HL-60 (cell line): ENCODE measurements at regions not wholly inside any gene's neighbourhood (a gene's known extent, or its start where the extent isn't known, plus 50 kb on each side); places are given as distances from the start of the nearest gene placed in this dataset.

Source experiments
- DNase-seq, 2 experiments: peaks; one replicate each; pipeline ENCODE4 v3.0.0-alpha.2; 2010 to 2020; ENCODE audit warnings: low read depth in 1 of 2, low spot score in 1 of 2
- H3K27ac ChIP-seq: fragments of 250-450 bp; sonication (Bioruptor Pico); replicated peaks from 2 replicates; pipeline ENCODE4 v1.5.1; 2020; ENCODE audit warnings: mild to moderate bottlenecking, moderate library complexity
- H3K27me3 ChIP-seq: fragments of 250-450 bp; sonication (Bioruptor Pico); 2 replicates; pipeline ENCODE4 v1.5.1; 2021; ENCODE audit warnings: mild to moderate bottlenecking, moderate library complexity; ENCODE audit not compliant: insufficient read depth, poor library complexity, severe bottlenecking
- H3K4me3 ChIP-seq: replicated peaks from 2 replicates; pipeline ENCODE4 v1.5.1; 2011; ENCODE audit warnings: mild to moderate bottlenecking, control low read depth, low read length; ENCODE audit not compliant: insufficient read depth
- GABPA ChIP-seq: IDR thresholded peaks from 2 replicates; pipeline ENCODE4 v1.6.1; 2012; ENCODE audit warnings: low read depth
- POLR2AphosphoS5 ChIP-seq: IDR thresholded peaks from 2 replicates; pipeline ENCODE4 v1.6.1; 2012; ENCODE audit warnings: low read depth
- SPI1 ChIP-seq: IDR thresholded peaks from 2 replicates; pipeline ENCODE4 v1.6.1; 2012; ENCODE audit warnings: low read depth, mild to moderate bottlenecking, borderline replicate concordance
- TF ChIP-seq, protein P1 (sequence below): IDR thresholded peaks from 2 replicates; pipeline ENCODE4 v1.6.1; 2012; ENCODE audit warnings: low read depth; ENCODE audit not compliant: insufficient replicate concordance
- TF ChIP-seq, protein P2 (sequence below): IDR thresholded peaks from one replicate; pipeline ENCODE4 v1.5.1; 2011; ENCODE audit warnings: low read length, control low read depth, inconsistent platforms; ENCODE audit not compliant: insufficient read depth

GRCh38 chr20:51329845-51330244 lies 212.7 kb downstream of the NFATC2 start:
- Histone ChIP-seq H3K27ac (no peak overlapping the region), H3K4me3 (no peak overlapping the region), H3K27me3 (no peaks in the 10 kb centered on the region)
- TF ChIP-seq SPI1 (no peak), GABPA (no peak), POLR2AphosphoS5 (no peak)
- TF ChIP-seq, protein P1, sequence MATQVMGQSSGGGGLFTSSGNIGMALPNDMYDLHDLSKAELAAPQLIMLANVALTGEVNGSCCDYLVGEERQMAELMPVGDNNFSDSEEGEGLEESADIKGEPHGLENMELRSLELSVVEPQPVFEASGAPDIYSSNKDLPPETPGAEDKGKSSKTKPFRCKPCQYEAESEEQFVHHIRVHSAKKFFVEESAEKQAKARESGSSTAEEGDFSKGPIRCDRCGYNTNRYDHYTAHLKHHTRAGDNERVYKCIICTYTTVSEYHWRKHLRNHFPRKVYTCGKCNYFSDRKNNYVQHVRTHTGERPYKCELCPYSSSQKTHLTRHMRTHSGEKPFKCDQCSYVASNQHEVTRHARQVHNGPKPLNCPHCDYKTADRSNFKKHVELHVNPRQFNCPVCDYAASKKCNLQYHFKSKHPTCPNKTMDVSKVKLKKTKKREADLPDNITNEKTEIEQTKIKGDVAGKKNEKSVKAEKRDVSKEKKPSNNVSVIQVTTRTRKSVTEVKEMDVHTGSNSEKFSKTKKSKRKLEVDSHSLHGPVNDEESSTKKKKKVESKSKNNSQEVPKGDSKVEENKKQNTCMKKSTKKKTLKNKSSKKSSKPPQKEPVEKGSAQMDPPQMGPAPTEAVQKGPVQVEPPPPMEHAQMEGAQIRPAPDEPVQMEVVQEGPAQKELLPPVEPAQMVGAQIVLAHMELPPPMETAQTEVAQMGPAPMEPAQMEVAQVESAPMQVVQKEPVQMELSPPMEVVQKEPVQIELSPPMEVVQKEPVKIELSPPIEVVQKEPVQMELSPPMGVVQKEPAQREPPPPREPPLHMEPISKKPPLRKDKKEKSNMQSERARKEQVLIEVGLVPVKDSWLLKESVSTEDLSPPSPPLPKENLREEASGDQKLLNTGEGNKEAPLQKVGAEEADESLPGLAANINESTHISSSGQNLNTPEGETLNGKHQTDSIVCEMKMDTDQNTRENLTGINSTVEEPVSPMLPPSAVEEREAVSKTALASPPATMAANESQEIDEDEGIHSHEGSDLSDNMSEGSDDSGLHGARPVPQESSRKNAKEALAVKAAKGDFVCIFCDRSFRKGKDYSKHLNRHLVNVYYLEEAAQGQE = no peak
- TF ChIP-seq, protein P2, sequence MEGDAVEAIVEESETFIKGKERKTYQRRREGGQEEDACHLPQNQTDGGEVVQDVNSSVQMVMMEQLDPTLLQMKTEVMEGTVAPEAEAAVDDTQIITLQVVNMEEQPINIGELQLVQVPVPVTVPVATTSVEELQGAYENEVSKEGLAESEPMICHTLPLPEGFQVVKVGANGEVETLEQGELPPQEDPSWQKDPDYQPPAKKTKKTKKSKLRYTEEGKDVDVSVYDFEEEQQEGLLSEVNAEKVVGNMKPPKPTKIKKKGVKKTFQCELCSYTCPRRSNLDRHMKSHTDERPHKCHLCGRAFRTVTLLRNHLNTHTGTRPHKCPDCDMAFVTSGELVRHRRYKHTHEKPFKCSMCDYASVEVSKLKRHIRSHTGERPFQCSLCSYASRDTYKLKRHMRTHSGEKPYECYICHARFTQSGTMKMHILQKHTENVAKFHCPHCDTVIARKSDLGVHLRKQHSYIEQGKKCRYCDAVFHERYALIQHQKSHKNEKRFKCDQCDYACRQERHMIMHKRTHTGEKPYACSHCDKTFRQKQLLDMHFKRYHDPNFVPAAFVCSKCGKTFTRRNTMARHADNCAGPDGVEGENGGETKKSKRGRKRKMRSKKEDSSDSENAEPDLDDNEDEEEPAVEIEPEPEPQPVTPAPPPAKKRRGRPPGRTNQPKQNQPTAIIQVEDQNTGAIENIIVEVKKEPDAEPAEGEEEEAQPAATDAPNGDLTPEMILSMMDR = no peak
- no peak for DNase-seq

DNA sequence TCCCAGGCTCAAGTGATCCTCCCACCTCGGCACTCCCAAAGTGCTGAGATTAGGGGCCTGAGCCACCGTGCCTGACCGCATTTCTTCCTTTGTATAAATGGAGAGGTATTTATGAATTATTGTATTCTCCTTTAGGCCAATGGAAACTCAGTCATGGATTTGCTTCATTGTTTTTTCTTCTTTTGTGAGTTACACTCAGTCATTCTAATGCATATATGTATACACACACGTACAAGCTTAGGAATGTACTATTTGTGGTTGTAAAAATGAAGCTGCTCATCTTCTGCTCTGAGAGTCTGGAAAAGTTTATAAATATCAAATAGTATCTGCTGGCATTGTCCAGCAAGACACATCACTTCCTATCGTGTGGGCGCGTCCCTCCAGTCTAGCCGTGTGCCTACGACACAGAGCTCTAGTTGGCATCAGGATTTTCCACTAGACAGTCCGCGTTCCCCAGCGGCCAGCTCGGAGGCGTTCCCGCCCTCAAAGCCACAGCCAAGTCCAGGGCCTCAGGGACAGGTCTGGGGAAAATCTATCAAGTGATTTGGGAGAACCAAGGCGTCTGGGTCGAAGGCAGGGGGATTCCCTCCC lies 215.2 kb downstream of the NFATC2 start:
- no peak for TF ChIP-seq POLR2AphosphoS5
- no peak for TF ChIP-seq GABPA
- TF ChIP-seq, protein P1 = no peak
- no peak for TF ChIP-seq SPI1
- TF ChIP-seq, protein P2 = no peak
- DNase-seq = no peak
- Histone ChIP-seq H3K4me3 (no peak overlapping the region), H3K27ac (no peak overlapping the region), H3K27me3 (no peaks in the 10 kb centered on the region)

DNA sequence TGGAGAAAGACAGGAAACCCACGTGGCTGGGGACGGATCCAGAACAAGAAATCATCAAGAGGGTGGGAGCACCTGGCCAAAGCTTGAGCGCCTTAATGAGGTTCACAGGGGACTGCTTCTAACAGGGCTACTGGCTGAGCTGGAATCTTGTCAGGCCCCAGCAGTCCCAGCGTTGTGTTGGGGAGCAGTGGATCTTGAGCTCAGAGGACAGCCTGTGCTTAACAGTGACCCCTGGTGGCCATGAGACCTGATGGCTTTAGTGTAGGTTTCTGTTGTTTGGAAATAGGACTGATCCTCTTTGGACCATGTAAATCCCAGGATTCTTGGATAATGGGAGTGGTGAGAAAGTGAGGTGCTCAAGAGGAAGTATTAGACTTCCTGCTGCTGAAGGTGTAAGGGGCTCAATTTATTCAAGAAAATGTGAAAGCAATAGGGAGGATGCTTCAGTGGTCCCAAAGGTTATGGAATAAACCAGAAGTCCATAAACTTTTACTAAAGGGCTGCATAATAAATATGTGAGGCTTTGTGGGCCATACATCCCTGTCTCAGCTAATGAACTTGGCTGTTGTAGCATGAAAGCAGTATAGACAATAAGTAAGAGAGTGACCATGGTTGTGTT lies 216.2 kb downstream of the NFATC2 start:
- DNase-seq = no peak
- Histone ChIP-seq H3K27ac (no peak overlapping the region), H3K27me3 (no peaks in the 10 kb centered on the region), H3K4me3 (no peak overlapping the region)
- TF ChIP-seq GABPA (no peak), POLR2AphosphoS5 (no peak)
- TF ChIP-seq, protein P2 = peak; percentile 40
